ENCODE measurements at regions not wholly inside any gene's neighbourhood (a gene's known extent, or its start where the extent isn't known, plus 50 kb on each side); places are given as distances from the start of the nearest gene placed in this dataset.

- no peak for DNase-seq
These were observed 822.9 kb downstream of the VRK1 start for GRCh38 chr14:97620066-97620465.

GRCh38 chr14:97624985-97625384 lies 827.8 kb downstream of the VRK1 start:
- DNase-seq, result no peak

- no peak for DNase-seq
These were observed 828.3 kb downstream of the VRK1 start for GRCh38 chr14:97625477-97625876.

- no peak for DNase-seq
These were observed 828.9 kb downstream of the VRK1 start for GRCh38 chr14:97626088-97626487.

- no peak for DNase-seq
These were observed 833.1 kb downstream of the VRK1 start for GRCh38 chr14:97630249-97630648.

- no peak for DNase-seq
These were observed 836.1 kb downstream of the VRK1 start for GRCh38 chr14:97633131-97633738.

- DNase-seq, result peak; percentile 7
These were observed 837.6 kb downstream of the VRK1 start for GRCh38 chr14:97634751-97635150.

GRCh38 chr14:97638864-97639263 lies 841.7 kb downstream of the VRK1 start:
- DNase-seq, result peak; percentile 10

GRCh38 chr14:97640031-97640430 lies 842.8 kb downstream of the VRK1 start:
- no peak for DNase-seq

- no peak for DNase-seq
These were observed 844.6 kb downstream of the VRK1 start for GRCh38 chr14:97641827-97642226.

GRCh38 chr14:97642631-97643030 lies 845.4 kb downstream of the VRK1 start:
- no peak for DNase-seq

- DNase-seq, result no peak
These were observed 847.2 kb downstream of the VRK1 start for GRCh38 chr14:97644365-97644764.

- DNase-seq, result no peak
These were observed 852.6 kb downstream of the VRK1 start for GRCh38 chr14:97649752-97650151.

GRCh38 chr14:97655169-97655948 lies 858.2 kb downstream of the VRK1 start:
- no peak for DNase-seq

GRCh38 chr14:97657609-97658008 lies 860.4 kb downstream of the VRK1 start:
- DNase-seq, result no peak

- no peak for DNase-seq
These were observed 890.9 kb downstream of the VRK1 start for GRCh38 chr14:97687944-97688630.

- no peak for DNase-seq
These were observed 891.6 kb downstream of the VRK1 start for GRCh38 chr14:97688631-97689336.

GRCh38 chr14:97692084-97692483 lies 894.9 kb downstream of the VRK1 start:
- no peak for DNase-seq

- DNase-seq, result no peak
These were observed 898.3 kb downstream of the VRK1 start for GRCh38 chr14:97695456-97695981.

GRCh38 chr14:97697772-97698171 lies 900.6 kb downstream of the VRK1 start:
- no peak for DNase-seq

GRCh38 chr14:97699026-97699425 lies 901.8 kb downstream of the VRK1 start:
- no peak for DNase-seq

- DNase-seq, result no peak
These were observed 906.0 kb downstream of the VRK1 start for GRCh38 chr14:97703006-97703760.
